Lower leg skin (tissue), 3 donors: ENCODE measurements at regions not wholly inside any gene's neighbourhood (a gene's known extent, or its start where the extent isn't known, plus 50 kb on each side); places are given as distances from the start of the nearest gene placed in this dataset.

ENCODE experiments used
- POLR2A ChIP-seq, 2 donors: fragments of 450-650 bp; IDR thresholded peaks; one replicate each; pipeline ENCODE4 v1.6.1; 2016 to 2017; ENCODE audit warnings: antibody characterized with exemption in 2 of 2, mild to moderate bottlenecking in 1 of 2, moderate library complexity in 1 of 2
- TF ChIP-seq, protein P1 (sequence below), 3 donors: fragments of 450-650 bp; IDR thresholded peaks; one replicate each; pipeline ENCODE4 v1.5.1; 2016; ENCODE audit warnings: antibody characterized with exemption in 3 of 3, mild to moderate bottlenecking in 3 of 3, moderate library complexity in 2 of 3

DNA sequence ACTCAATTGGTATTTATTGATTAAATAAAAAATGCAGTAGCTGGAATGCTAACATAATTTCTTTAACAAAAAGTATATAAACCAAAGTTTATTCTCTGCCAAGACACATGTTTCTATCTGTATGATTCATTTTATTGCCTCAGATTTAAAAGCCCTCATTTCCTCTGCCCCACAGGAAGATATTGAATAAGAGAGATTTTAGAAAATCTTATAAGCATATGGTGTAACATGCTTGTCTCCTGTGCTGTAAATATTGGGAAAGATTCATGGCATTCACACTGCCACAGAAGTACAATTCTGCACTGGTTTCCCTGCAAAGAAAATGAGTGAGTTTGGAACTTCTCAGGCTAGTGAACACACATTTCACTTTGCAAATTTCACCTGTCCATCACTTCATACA, 134.9 kb upstream of the FBXL7 start:
- TF ChIP-seq, protein P1, sequence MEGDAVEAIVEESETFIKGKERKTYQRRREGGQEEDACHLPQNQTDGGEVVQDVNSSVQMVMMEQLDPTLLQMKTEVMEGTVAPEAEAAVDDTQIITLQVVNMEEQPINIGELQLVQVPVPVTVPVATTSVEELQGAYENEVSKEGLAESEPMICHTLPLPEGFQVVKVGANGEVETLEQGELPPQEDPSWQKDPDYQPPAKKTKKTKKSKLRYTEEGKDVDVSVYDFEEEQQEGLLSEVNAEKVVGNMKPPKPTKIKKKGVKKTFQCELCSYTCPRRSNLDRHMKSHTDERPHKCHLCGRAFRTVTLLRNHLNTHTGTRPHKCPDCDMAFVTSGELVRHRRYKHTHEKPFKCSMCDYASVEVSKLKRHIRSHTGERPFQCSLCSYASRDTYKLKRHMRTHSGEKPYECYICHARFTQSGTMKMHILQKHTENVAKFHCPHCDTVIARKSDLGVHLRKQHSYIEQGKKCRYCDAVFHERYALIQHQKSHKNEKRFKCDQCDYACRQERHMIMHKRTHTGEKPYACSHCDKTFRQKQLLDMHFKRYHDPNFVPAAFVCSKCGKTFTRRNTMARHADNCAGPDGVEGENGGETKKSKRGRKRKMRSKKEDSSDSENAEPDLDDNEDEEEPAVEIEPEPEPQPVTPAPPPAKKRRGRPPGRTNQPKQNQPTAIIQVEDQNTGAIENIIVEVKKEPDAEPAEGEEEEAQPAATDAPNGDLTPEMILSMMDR (IDR thresholded peaks at IDR 0.05), result no peak
- TF ChIP-seq POLR2A (IDR thresholded peaks at IDR 0.05), result no peak
